VCaP (cell line): ENCODE measurements at regions not wholly inside any gene's neighbourhood (a gene's known extent, or its start where the extent isn't known, plus 50 kb on each side); places are given as distances from the start of the nearest gene placed in this dataset.
"Not testable (repeated sequence)": the region's sequence is repeated elsewhere in the genome, so short reads cannot be mapped to it uniquely, and the experiment has no call there.

ENCODE experiments used
- H3K27ac ChIP-seq: fragments of 450-650 bp; 2 replicates; pipeline ENCODE4 v1.5.1; 2017
- CTCF ChIP-seq: fragments of 450-650 bp; conservative IDR thresholded peaks from 2 replicates; pipeline ENCODE4 v1.5.1; 2017; ENCODE audit warnings: mild to moderate bottlenecking, moderate library complexity

- no peak for TF ChIP-seq CTCF
- no peak overlapping the region for H3K27ac ChIP-seq
Observed at GRCh38 chr12:60216226-60216625, 620.4 kb downstream of the SLC16A7 start.

- TF ChIP-seq CTCF = no peak
- no peak overlapping the region for H3K27ac ChIP-seq
Observed at GRCh38 chr12:60223242-60223641, 627.4 kb downstream of the SLC16A7 start.

- H3K27ac ChIP-seq = no peak overlapping the region
- TF ChIP-seq CTCF = no peak
Observed at GRCh38 chr12:60225216-60226000, 629.6 kb downstream of the SLC16A7 start.

- H3K27ac ChIP-seq = no peak overlapping the region
- no peak for TF ChIP-seq CTCF
Observed at GRCh38 chr12:60227916-60228315, 632.1 kb downstream of the SLC16A7 start.

GRCh38 chr12:60230056-60230455, 634.2 kb downstream of the SLC16A7 start:
- no peak overlapping the region for H3K27ac ChIP-seq
- no peak for TF ChIP-seq CTCF

- no peak overlapping the region for H3K27ac ChIP-seq
- no peak for TF ChIP-seq CTCF
Observed at GRCh38 chr12:60231303-60231702, 635.5 kb downstream of the SLC16A7 start.

- TF ChIP-seq CTCF = no peak
- H3K27ac ChIP-seq = no peak overlapping the region
Observed at GRCh38 chr12:60231976-60232907, 636.4 kb downstream of the SLC16A7 start.

- H3K27ac ChIP-seq = not testable (repeated sequence)
Observed at GRCh38 chr12:60234611-60235195, 638.9 kb downstream of the SLC16A7 start.
